ENCODE measurements at regions not wholly inside any gene's neighbourhood (a gene's known extent, or its start where the extent isn't known, plus 50 kb on each side); places are given as distances from the start of the nearest gene placed in this dataset.

DNA sequence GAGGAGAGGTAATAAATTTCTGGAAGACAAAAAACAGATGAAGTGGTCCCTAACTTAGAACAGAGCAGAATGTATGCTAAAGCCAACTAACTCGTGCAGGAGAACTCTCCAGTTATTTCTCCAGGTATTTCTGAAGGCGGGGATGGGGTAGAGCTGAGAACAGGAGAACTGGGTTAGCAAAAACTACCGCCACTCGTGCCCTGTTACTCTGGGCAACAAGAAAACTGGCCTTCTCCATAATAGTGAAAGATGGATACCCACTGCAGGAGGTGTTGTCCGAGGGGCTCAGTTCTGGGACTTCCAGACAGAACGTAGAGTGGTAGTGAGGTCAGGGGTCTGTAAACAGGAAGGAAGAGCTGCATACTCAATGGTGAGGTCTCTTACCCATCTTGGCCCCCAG, 187.3 kb upstream of the FRMD6 start:
- DNase-seq (ENCODE audit: low read depth, low spot score) (no peak), FAIRE-seq (no peak)
- dilution Hi-C loops (cut with MboI; ENCODE audit: extremely low pct_ligation_motif_present, low sequenced_read_pairs) = no loop called here
- Histone ChIP-seq H2AFZ (ENCODE audit: low read depth, low read length) (no peak overlapping the region), H3K9me3 (replicated peaks; ENCODE audit: control insufficient read depth, insufficient read depth, low read length) (no peaks in the 10 kb centered on the region), H3K4me3 (replicated peaks in 1 of 3; ENCODE audit: insufficient read depth in 1 of 3, low read depth in 1 of 3, low read length in 3 of 3) (no peak overlapping the region), H3K27ac (ENCODE audit: insufficient read depth, low read depth, low read length) (no peak overlapping the region), H3K4me2 (ENCODE audit: insufficient read depth, low read length) (no peak overlapping the region), H4K20me1 (replicated peaks; ENCODE audit: control insufficient read depth, extremely low read depth, insufficient read depth, low read length) (no peaks in the 10 kb centered on the region), H3K27me3 (ENCODE audit: control insufficient read depth in 2 of 2, insufficient read depth in 2 of 2, low read length in 2 of 2) (no peaks in the 10 kb centered on the region), H3K4me1 (ENCODE audit: control insufficient read depth, extremely low read depth, insufficient read depth, low read length) (peaks cover 6% of the 10 kb centered on the region), H3K79me2 (ENCODE audit: control insufficient read depth, insufficient read depth, low read length) (no peaks in the 10 kb centered on the region), H3K9me1 (replicated peaks; ENCODE audit: control insufficient read depth, extremely low read depth, insufficient read depth, low read length) (no peaks in the 10 kb centered on the region), H3K9ac (replicated peaks; ENCODE audit: extremely low read depth, insufficient read depth, low read length) (no peak overlapping the region), H3K36me3 (ENCODE audit: control insufficient read depth in 2 of 2, extremely low read depth in 1 of 2, insufficient read depth in 2 of 2, low read length in 2 of 2) (no peaks in the 10 kb centered on the region)
- intact Hi-C loops (cut with micrococcal nuclease) = no loop called here
- TF ChIP-seq GATA2 (IDR thresholded peaks at IDR 0.05; ENCODE audit: insufficient read depth, insufficient read length, low read depth, low read length) (no peak), POLR2AphosphoS5 (IDR thresholded peaks at IDR 0.05; ENCODE audit: insufficient read depth, low read depth, low read length) (no peak), MYC (IDR thresholded peaks at IDR 0.05; ENCODE audit: low read depth, low read length) (no peak), POLR2A (IDR thresholded peaks at IDR 0.05; ENCODE audit: low read depth, low read length) (no peak), JUN (IDR thresholded peaks at IDR 0.05; ENCODE audit: borderline replicate concordance, insufficient read depth, insufficient read length, low read depth) (no peak), EZH2 (IDR thresholded peaks at IDR 0.05; ENCODE audit: borderline replicate concordance, low read depth, low read length, severe bottlenecking) (no peak)
- TF ChIP-seq, protein P1, sequence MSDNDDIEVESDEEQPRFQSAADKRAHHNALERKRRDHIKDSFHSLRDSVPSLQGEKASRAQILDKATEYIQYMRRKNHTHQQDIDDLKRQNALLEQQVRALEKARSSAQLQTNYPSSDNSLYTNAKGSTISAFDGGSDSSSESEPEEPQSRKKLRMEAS (IDR thresholded peaks at IDR 0.05; ENCODE audit: insufficient read depth, insufficient read length) = no peak
- TF ChIP-seq, protein P2, sequence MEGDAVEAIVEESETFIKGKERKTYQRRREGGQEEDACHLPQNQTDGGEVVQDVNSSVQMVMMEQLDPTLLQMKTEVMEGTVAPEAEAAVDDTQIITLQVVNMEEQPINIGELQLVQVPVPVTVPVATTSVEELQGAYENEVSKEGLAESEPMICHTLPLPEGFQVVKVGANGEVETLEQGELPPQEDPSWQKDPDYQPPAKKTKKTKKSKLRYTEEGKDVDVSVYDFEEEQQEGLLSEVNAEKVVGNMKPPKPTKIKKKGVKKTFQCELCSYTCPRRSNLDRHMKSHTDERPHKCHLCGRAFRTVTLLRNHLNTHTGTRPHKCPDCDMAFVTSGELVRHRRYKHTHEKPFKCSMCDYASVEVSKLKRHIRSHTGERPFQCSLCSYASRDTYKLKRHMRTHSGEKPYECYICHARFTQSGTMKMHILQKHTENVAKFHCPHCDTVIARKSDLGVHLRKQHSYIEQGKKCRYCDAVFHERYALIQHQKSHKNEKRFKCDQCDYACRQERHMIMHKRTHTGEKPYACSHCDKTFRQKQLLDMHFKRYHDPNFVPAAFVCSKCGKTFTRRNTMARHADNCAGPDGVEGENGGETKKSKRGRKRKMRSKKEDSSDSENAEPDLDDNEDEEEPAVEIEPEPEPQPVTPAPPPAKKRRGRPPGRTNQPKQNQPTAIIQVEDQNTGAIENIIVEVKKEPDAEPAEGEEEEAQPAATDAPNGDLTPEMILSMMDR (IDR thresholded peaks at IDR 0.05; ENCODE audit: extremely low read depth in 1 of 2, insufficient read depth in 1 of 2, low read depth in 1 of 2, low read length in 2 of 2) = no peak
- ChIA-PET POLR2A (no interaction called here), CTCF (no interaction called here)
- no TSS peak for BruUV-seq (replicated peaks)

Measured in endothelial cell of umbilical vein (primary cell).